GM18868 (cell line): ENCODE measurements at regions not wholly inside any gene's neighbourhood (a gene's known extent, or its start where the extent isn't known, plus 50 kb on each side); places are given as distances from the start of the nearest gene placed in this dataset.
"Not testable (repeated sequence)": the region's sequence is repeated elsewhere in the genome, so short reads cannot be mapped to it uniquely, and the experiment has no call there.

Experiments
- ATAC-seq: cut with Tn5 transposase; IDR thresholded peaks from one replicate; pipeline ENCODE4 v1.9.1; 2021; ENCODE audit warnings: mild to moderate bottlenecking, moderate library complexity; ENCODE audit not compliant: unreplicated experiment

- ATAC-seq = no peak
Observed at GRCh38 chr11:47928426-47928825, 51.9 kb upstream of the PTPRJ start.

GRCh38 chr11:47924184-47924691 lies 56.1 kb upstream of the PTPRJ start:
- ATAC-seq = no peak

- ATAC-seq = no peak
Observed at GRCh38 chr11:47923667-47924066, 56.7 kb upstream of the PTPRJ start.

- ATAC-seq = not testable (repeated sequence)
Observed at GRCh38 chr11:47921080-47921555, 59.2 kb upstream of the PTPRJ start.

GRCh38 chr11:47918882-47919495 lies 61.4 kb upstream of the PTPRJ start:
- no peak for ATAC-seq

- ATAC-seq = no peak
Observed at GRCh38 chr11:47918370-47918690, 62.0 kb upstream of the PTPRJ start.

GRCh38 chr11:47917599-47918369 lies 62.6 kb upstream of the PTPRJ start:
- ATAC-seq = peak; percentile 41

GRCh38 chr11:47916361-47916841 lies 64.0 kb upstream of the PTPRJ start:
- no peak for ATAC-seq

- ATAC-seq = no peak
Observed at GRCh38 chr11:47915783-47916182, 64.6 kb upstream of the PTPRJ start.

GRCh38 chr11:47915374-47915773 lies 65.0 kb upstream of the PTPRJ start:
- no peak for ATAC-seq

GRCh38 chr11:47914743-47915142 lies 65.6 kb upstream of the PTPRJ start:
- no peak for ATAC-seq

GRCh38 chr11:47913529-47914244 lies 65.5 kb upstream of the NUP160 start:
- ATAC-seq = no peak

- no peak for ATAC-seq
Observed at GRCh38 chr11:47912843-47913437, 64.8 kb upstream of the NUP160 start.

GRCh38 chr11:47911149-47911548 lies 63.0 kb upstream of the NUP160 start:
- no peak for ATAC-seq

- ATAC-seq = peak; percentile 87
Observed at GRCh38 chr11:47908198-47908597, 60.0 kb upstream of the NUP160 start.

GRCh38 chr11:47907499-47907898 lies 59.3 kb upstream of the NUP160 start:
- no peak for ATAC-seq

- no peak for ATAC-seq
Observed at GRCh38 chr11:47906066-47906465, 57.9 kb upstream of the NUP160 start.

GRCh38 chr11:47905358-47906059 lies 57.4 kb upstream of the NUP160 start:
- ATAC-seq = no peak

- ATAC-seq = no peak
Observed at GRCh38 chr11:47904808-47905207, 56.7 kb upstream of the NUP160 start.

- no peak for ATAC-seq
Observed at GRCh38 chr11:47904048-47904447, 55.9 kb upstream of the NUP160 start.

GRCh38 chr11:47899801-47900200 lies 51.7 kb upstream of the NUP160 start:
- peak; percentile 100 for ATAC-seq
